CD4-positive, alpha-beta T cell treated with Interleukin-17A for 1 hour (primary cell): ENCODE measurements at regions not wholly inside any gene's neighbourhood (a gene's known extent, or its start where the extent isn't known, plus 50 kb on each side); places are given as distances from the start of the nearest gene placed in this dataset.

Experiments
- DNase-seq: peaks from one replicate; pipeline ENCODE4 v3.0.0-alpha.2; 2020

GRCh38 chrX:43589735-43590134 is 66.4 kb upstream of the MAOA start:
- DNase-seq = no peak

GRCh38 chrX:43590150-43590549 is 65.9 kb upstream of the MAOA start:
- no peak for DNase-seq

- no peak for DNase-seq
Observed at GRCh38 chrX:43592597-43592996, 63.5 kb upstream of the MAOA start.

- no peak for DNase-seq
Observed at GRCh38 chrX:43595931-43596330, 60.2 kb upstream of the MAOA start.

- no peak for DNase-seq
Observed at GRCh38 chrX:43604753-43605152, 51.3 kb upstream of the MAOA start.

GRCh38 chrX:43605351-43605750 is 50.7 kb upstream of the MAOA start:
- no peak for DNase-seq
